Left hindlimb (tissue), 1 donor: ENCODE measurements at regions not wholly inside any gene's neighbourhood (a gene's known extent, or its start where the extent isn't known, plus 50 kb on each side); places are given as distances from the start of the nearest gene placed in this dataset.
A peak's percentile ranks its signal among the peaks of the same experiment; 100 is the strongest.

Source experiments
- DNase-seq: peaks from one replicate; pipeline ENCODE4 v3.0.0-alpha.2; 2018

GRCh38 chr6:108779536-108780275, 68.5 kb upstream of the ARMC2 start:
- DNase-seq: no peak

GRCh38 chr6:108780784-108781183, 67.4 kb upstream of the ARMC2 start:
- no peak for DNase-seq

- DNase-seq: no peak
Measured at GRCh38 chr6:108781419-108782100, 66.7 kb upstream of the ARMC2 start.

GRCh38 chr6:108782179-108783041, 65.8 kb upstream of the ARMC2 start:
- DNase-seq: peak; percentile 86

- DNase-seq: no peak
Measured at GRCh38 chr6:108785653-108786052, 62.6 kb upstream of the ARMC2 start.

- no peak for DNase-seq
Measured at GRCh38 chr6:108788416-108788815, 59.8 kb upstream of the ARMC2 start.

GRCh38 chr6:108789475-108789874, 58.7 kb upstream of the ARMC2 start:
- DNase-seq: no peak

GRCh38 chr6:108791700-108792099, 56.5 kb upstream of the ARMC2 start:
- no peak for DNase-seq

GRCh38 chr6:108793516-108794251, 54.5 kb upstream of the ARMC2 start:
- DNase-seq: no peak

GRCh38 chr6:108795122-108795521, 53.1 kb upstream of the ARMC2 start:
- no peak for DNase-seq

- no peak for DNase-seq
Measured at GRCh38 chr6:108795814-108796213, 52.4 kb upstream of the ARMC2 start.

GRCh38 chr6:108796875-108797274, 51.3 kb upstream of the ARMC2 start:
- DNase-seq: no peak

- no peak for DNase-seq
Measured at GRCh38 chr6:108797951-108798669, 50.1 kb upstream of the ARMC2 start.
